GM12892 (cell line): ENCODE measurements at regions not wholly inside any gene's neighbourhood (a gene's known extent, or its start where the extent isn't known, plus 50 kb on each side); places are given as distances from the start of the nearest gene placed in this dataset.
"Not testable (repeated sequence)": the region's sequence is repeated elsewhere in the genome, so short reads cannot be mapped to it uniquely, and the experiment has no call there.

Experiments
- POLR2A ChIP-seq: IDR thresholded peaks from 2 replicates; pipeline ENCODE4 v1.6.1; 2011; ENCODE audit warnings: low read depth, low read length, control low read depth
- POLR2AphosphoS5 ChIP-seq: IDR thresholded peaks from 2 replicates; pipeline ENCODE4 v1.6.1; 2011; ENCODE audit warnings: low read depth, low read length, control low read depth

DNA sequence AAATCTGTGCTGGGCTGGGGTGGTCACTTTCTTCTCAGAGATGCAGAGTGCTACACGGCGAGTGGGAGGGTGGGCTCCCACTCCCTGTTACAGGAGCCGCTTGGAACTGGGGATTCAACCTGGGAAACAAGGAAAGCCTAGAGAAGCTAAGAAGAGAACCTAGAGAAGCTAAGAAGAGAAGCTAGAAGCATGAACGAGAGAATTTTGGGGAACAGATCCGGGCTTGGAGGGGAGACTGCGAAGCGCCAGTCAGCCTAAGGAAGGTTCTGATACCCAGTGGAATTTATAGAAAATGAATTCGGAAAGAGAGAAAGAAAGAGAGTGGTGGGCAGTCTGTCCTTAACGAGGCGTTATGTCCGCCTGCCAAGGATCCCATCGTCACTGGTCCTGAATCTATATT is 492.0 kb downstream of the PRIM2 start:
- TF ChIP-seq POLR2AphosphoS5, POLR2A: not testable (repeated sequence)
